IMR-90 (cell line): ENCODE measurements at regions not wholly inside any gene's neighbourhood (a gene's known extent, or its start where the extent isn't known, plus 50 kb on each side); places are given as distances from the start of the nearest gene placed in this dataset.

Experiments used
- BHLHE40 ChIP-seq: fragments of 150-350 bp; IDR thresholded peaks from 2 replicates; pipeline ENCODE4 v1.6.1; 2016; ENCODE audit warnings: mild to moderate bottlenecking, low read depth, low read length
- CEBPB ChIP-seq: IDR thresholded peaks from 2 replicates; pipeline ENCODE4 v1.6.1; 2012; ENCODE audit warnings: low read depth, low read length, improper control_type of control experiment
- CHD1 ChIP-seq: IDR thresholded peaks from 2 replicates; pipeline ENCODE4 v1.6.1; 2012; ENCODE audit warnings: low read depth, low read length, improper control_type of control experiment
- MAFK ChIP-seq: IDR thresholded peaks from 2 replicates; pipeline ENCODE4 v1.6.1; 2012; ENCODE audit warnings: low read depth, low read length, improper control_type of control experiment
- MAZ ChIP-seq: IDR thresholded peaks from 2 replicates; pipeline ENCODE4 v1.6.1; 2012; ENCODE audit warnings: low read depth, mild to moderate bottlenecking, low read length, improper control_type of control experiment, moderate library complexity, borderline replicate concordance
- MXI1 ChIP-seq: IDR thresholded peaks from 2 replicates; pipeline ENCODE4 v1.6.1; 2012; ENCODE audit warnings: low read depth, mild to moderate bottlenecking, low read length, moderate library complexity, borderline replicate concordance
- NFE2L2 ChIP-seq: fragments of 150-350 bp; IDR thresholded peaks from 2 replicates; pipeline ENCODE4 v1.6.1; 2016; ENCODE audit warnings: low read depth, mild to moderate bottlenecking, low read length
- POLR2A ChIP-seq: IDR thresholded peaks from 2 replicates; pipeline ENCODE4 v1.6.1; 2012; ENCODE audit warnings: mild to moderate bottlenecking, low read depth, low read length
- RAD21 ChIP-seq: IDR thresholded peaks from 2 replicates; pipeline ENCODE4 v1.6.1; 2012; ENCODE audit warnings: low read length, improper control_type of control experiment
- RFX5 ChIP-seq: IDR thresholded peaks from 2 replicates; pipeline ENCODE4 v1.8.0; 2012; ENCODE audit warnings: low read depth, mild to moderate bottlenecking, low read length, moderate library complexity
- TF ChIP-seq, protein P1 (sequence below): conservative IDR thresholded peaks from 2 replicates; pipeline ENCODE4 v1.5.1; 2012; ENCODE audit warnings: mild to moderate bottlenecking, low read depth, low read length, improper control_type of control experiment

DNA sequence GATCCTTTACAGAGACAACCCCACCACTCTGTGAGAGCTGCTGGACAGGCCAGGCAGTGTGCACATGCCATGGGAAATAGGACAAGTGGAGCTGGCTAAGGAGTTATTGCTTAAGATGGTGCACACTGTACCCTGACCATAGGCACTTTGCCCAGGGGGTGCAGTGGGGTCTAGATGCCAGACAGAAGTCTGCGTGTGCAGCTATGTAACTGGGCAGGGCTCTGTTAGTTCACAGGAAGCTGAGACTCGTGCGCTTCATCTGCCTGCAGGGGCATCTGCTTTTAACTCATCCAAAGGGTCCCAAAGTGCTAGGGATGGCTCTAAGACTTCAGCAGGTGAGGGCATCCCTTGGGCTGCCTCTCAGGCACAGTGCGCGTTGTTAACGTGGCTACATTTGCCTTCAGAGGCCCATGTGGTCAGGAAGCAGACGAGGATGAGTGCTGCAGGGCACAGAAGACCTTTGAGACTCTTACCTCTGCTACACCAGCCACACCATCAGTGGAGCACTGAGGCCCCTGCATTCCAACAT is 77.7 kb upstream of the GPR26 start:
- no peak for TF ChIP-seq CEBPB
- TF ChIP-seq, protein P1, sequence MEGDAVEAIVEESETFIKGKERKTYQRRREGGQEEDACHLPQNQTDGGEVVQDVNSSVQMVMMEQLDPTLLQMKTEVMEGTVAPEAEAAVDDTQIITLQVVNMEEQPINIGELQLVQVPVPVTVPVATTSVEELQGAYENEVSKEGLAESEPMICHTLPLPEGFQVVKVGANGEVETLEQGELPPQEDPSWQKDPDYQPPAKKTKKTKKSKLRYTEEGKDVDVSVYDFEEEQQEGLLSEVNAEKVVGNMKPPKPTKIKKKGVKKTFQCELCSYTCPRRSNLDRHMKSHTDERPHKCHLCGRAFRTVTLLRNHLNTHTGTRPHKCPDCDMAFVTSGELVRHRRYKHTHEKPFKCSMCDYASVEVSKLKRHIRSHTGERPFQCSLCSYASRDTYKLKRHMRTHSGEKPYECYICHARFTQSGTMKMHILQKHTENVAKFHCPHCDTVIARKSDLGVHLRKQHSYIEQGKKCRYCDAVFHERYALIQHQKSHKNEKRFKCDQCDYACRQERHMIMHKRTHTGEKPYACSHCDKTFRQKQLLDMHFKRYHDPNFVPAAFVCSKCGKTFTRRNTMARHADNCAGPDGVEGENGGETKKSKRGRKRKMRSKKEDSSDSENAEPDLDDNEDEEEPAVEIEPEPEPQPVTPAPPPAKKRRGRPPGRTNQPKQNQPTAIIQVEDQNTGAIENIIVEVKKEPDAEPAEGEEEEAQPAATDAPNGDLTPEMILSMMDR: no peak
- no peak for TF ChIP-seq BHLHE40
- no peak for TF ChIP-seq POLR2A
- TF ChIP-seq NFE2L2: no peak
- no peak for TF ChIP-seq RFX5
- no peak for TF ChIP-seq MXI1
- no peak for TF ChIP-seq CHD1
- TF ChIP-seq MAFK: no peak
- no peak for TF ChIP-seq MAZ
- TF ChIP-seq RAD21: no peak
